Spleen (tissue), 11 donors: ENCODE measurements at regions not wholly inside any gene's neighbourhood (a gene's known extent, or its start where the extent isn't known, plus 50 kb on each side); places are given as distances from the start of the nearest gene placed in this dataset.
"Not testable (repeated sequence)": the region's sequence is repeated elsewhere in the genome, so short reads cannot be mapped to it uniquely, and the experiment has no call there.

ENCODE experiments used
- DNase-seq: peaks from one replicate; pipeline ENCODE4 v3.0.0-alpha.2; 2020
- H3K27ac ChIP-seq, 8 donors: fragments of 200-600 bp; sonication (generic) in 7 of 8; 1 replicate in 4 of 8; 2 replicates in 4 of 8; pipeline versions ENCODE4 v1.5.0 to v1.8.0; 2016 to 2021; ENCODE audit warnings: inconsistent platforms in 4 of 8, mild to moderate bottlenecking in 4 of 8, moderate library complexity in 1 of 8
- H3K27me3 ChIP-seq, 7 donors: fragments of 200-600 bp; sonication (generic) in 6 of 7; replicated peaks in 1 of 7; 1 replicate in 4 of 7; 2 replicates in 3 of 7; pipeline versions ENCODE4 v1.5.0 to v1.8.0; 2016 to 2021; ENCODE audit warnings: inconsistent platforms in 3 of 7, mild to moderate bottlenecking in 1 of 7
- H3K36me3 ChIP-seq, 6 donors: fragments of 200-600 bp; sonication (generic) in 5 of 6; 1 replicate in 4 of 6; 2 replicates in 2 of 6; pipeline versions ENCODE4 v1.5.0 to v1.8.0; 2016 to 2021; ENCODE audit warnings: inconsistent platforms in 2 of 6
- H3K4me1 ChIP-seq, 6 donors: fragments of 200-600 bp; sonication (generic) in 5 of 6; 1 replicate in 3 of 6; 2 replicates in 3 of 6; pipeline versions ENCODE4 v1.5.0 to v1.8.0; 2016 to 2021; ENCODE audit warnings: inconsistent platforms in 3 of 6
- H3K4me3 ChIP-seq, 8 donors: fragments of 200-600 bp; sonication (generic) in 7 of 8; 1 replicate in 4 of 8; 2 replicates in 4 of 8; pipeline versions ENCODE4 v1.5.0 to v1.8.0; 2016 to 2021; ENCODE audit warnings: inconsistent platforms in 4 of 8, mild to moderate bottlenecking in 4 of 8, moderate library complexity in 2 of 8
- H3K9me3 ChIP-seq, 8 donors: fragments of 200-600 bp; sonication (generic) in 7 of 8; 1 replicate in 4 of 8; 2 replicates in 4 of 8; pipeline versions ENCODE4 v1.5.0 to v1.8.0; 2016 to 2021; ENCODE audit warnings: inconsistent platforms in 4 of 8
- CTCF ChIP-seq, 11 experiments: fragments of 200-600 bp in 7 of 11; fragments of 450-650 bp in 4 of 11; sonication (generic) in 4 of 11; IDR thresholded peaks in 8 of 11; conservative IDR thresholded peaks in 3 of 11; 1 replicate in 7 of 11; 2 replicates in 4 of 11; pipeline versions ENCODE4 v1.4.0 to v1.8.0; 2016 to 2021; ENCODE audit warnings: antibody characterized with exemption in 11 of 11, inconsistent platforms in 4 of 11, mild to moderate bottlenecking in 1 of 11
- POLR2A ChIP-seq, 3 donors: fragments of 450-650 bp; IDR thresholded peaks; one replicate each; pipeline ENCODE4 v1.5.1; 2017; ENCODE audit warnings: antibody characterized with exemption in 3 of 3, mild to moderate bottlenecking in 1 of 3
- POLR2AphosphoS5 ChIP-seq, 3 donors: sonication (generic); formaldehyde crosslinking; IDR thresholded peaks; one replicate each; pipeline ENCODE4 v1.5.1; 2017; ENCODE audit warnings: antibody characterized with exemption in 3 of 3
- WGBS, 5 donors: extraction: QIAGEN DNeasy Blood & Tissue Kit in 3 of 5; methylation state at CpG; one replicate each; pipeline versions ENCODE4 v1.1.5 to v1.1.7; 2013 to 2018; 5-methylcytosine and 5-hydroxymethylcytosine counted together
- intact Hi-C: fragments of 100-400 bp; cut with DNase I; formaldehyde crosslinking; loops from one replicate; pipeline ENCODE4 v1.15.0; 2023; ENCODE audit warnings: low total_unique reads
- donor health status: healthy with polysubstance abuse.
- donor health status: DM: no; HTN: no; CAD: no; lungs with moderate emphysema.
- donor health status: DM: no; HTN: no; CAD: no.
- donor health status: Bipolar disorder and iron deficiency.
- donor health status: healthy.
- donor health status: DM: no; HTN: no; CAD: no.
- donor health status: DM: yes; HTN: yes; CAD: no.

- no peaks in the 10 kb centered on the region for H3K4me1 ChIP-seq
- no peak overlapping the region for H3K27ac ChIP-seq
- intact Hi-C loops = no loop called here
- no peak for TF ChIP-seq POLR2A (IDR thresholded peaks at IDR 0.05)
- TF ChIP-seq POLR2AphosphoS5 (IDR thresholded peaks at IDR 0.05) = no peak
- no peak for TF ChIP-seq CTCF (IDR thresholded peaks at IDR 0.05 in 8 of 11, conservative IDR thresholded peaks at IDR 0.05 in 3 of 11)
- DNase-seq = no peak
- no peaks in the 10 kb centered on the region for H3K27me3 ChIP-seq
- H3K36me3 ChIP-seq = no peaks in the 10 kb centered on the region
- 76 to 97% (median 90%) methylated on average over 1 of the region's 1 CpG for WGBS, 5 donors
- no peak overlapping the region for H3K4me3 ChIP-seq
- H3K9me3 ChIP-seq = no peaks in the 10 kb centered on the region
Measured at GRCh38 chr9:31045810-31046209, 1338.6 kb upstream of the ACO1 start.

GRCh38 chr9:31061592-31061991 is 1322.9 kb upstream of the ACO1 start:
- H3K27ac ChIP-seq, H3K9me3 ChIP-seq, H3K4me3 ChIP-seq, H3K4me1 ChIP-seq, H3K36me3 ChIP-seq, DNase-seq, H3K27me3 ChIP-seq, intact Hi-C loops: not testable (repeated sequence)
- WGBS, 5 donors = 83 to 87% (median 83%) methylated on average over 14 to 15 of the region's 15 CpGs

GRCh38 chr9:31065691-31066090 is 1318.8 kb upstream of the ACO1 start:
- TF ChIP-seq POLR2AphosphoS5 (IDR thresholded peaks at IDR 0.05) = no peak
- TF ChIP-seq POLR2A (IDR thresholded peaks at IDR 0.05) = no peak
- no peak for TF ChIP-seq CTCF (IDR thresholded peaks at IDR 0.05 in 8 of 11, conservative IDR thresholded peaks at IDR 0.05 in 3 of 11)
- WGBS, 5 donors = 64 to 83% (median 80%) methylated on average over 3 of the region's 3 CpGs
- H3K36me3 ChIP-seq = no peaks in the 10 kb centered on the region
- no peak for DNase-seq
- no peak overlapping the region for H3K27ac ChIP-seq
- H3K27me3 ChIP-seq = no peaks in the 10 kb centered on the region
- intact Hi-C loops = no loop called here
- no peak overlapping the region for H3K4me3 ChIP-seq
- no peaks in the 10 kb centered on the region for H3K9me3 ChIP-seq
- H3K4me1 ChIP-seq = no peaks in the 10 kb centered on the region

- peaks cover 0 to 8% (median 0%) of the 10 kb centered on the region in 8 donors for H3K9me3 ChIP-seq
- no peaks in the 10 kb centered on the region for H3K36me3 ChIP-seq
- DNase-seq = no peak
- no peaks in the 10 kb centered on the region for H3K27me3 ChIP-seq
- no peak overlapping the region for H3K4me3 ChIP-seq
- H3K4me1 ChIP-seq = no peaks in the 10 kb centered on the region
- TF ChIP-seq POLR2AphosphoS5 (IDR thresholded peaks at IDR 0.05) (no peak), CTCF (IDR thresholded peaks at IDR 0.05 in 8 of 11, conservative IDR thresholded peaks at IDR 0.05 in 3 of 11) (no peak), POLR2A (IDR thresholded peaks at IDR 0.05) (no peak)
- WGBS, 5 donors = 37 to 56% (median 42%) methylated on average over 2 of the region's 2 CpGs
- intact Hi-C loops = no loop called here
- no peak overlapping the region for H3K27ac ChIP-seq
Measured at GRCh38 chr9:31067418-31067817, 1317.0 kb upstream of the ACO1 start.
